Fibroblast of skin of left quadriceps (primary cell): ENCODE measurements at regions not wholly inside any gene's neighbourhood (a gene's known extent, or its start where the extent isn't known, plus 50 kb on each side); places are given as distances from the start of the nearest gene placed in this dataset.
A peak's percentile ranks its signal among the peaks of the same experiment; 100 is the strongest.
"Not testable (repeated sequence)": the region's sequence is repeated elsewhere in the genome, so short reads cannot be mapped to it uniquely, and the experiment has no call there.

Experiments used
- DNase-seq, 2 experiments: peaks; one replicate each; pipeline ENCODE4 v3.0.0-alpha.2; 2013; ENCODE audit warnings: low read depth in 2 of 2

DNA sequence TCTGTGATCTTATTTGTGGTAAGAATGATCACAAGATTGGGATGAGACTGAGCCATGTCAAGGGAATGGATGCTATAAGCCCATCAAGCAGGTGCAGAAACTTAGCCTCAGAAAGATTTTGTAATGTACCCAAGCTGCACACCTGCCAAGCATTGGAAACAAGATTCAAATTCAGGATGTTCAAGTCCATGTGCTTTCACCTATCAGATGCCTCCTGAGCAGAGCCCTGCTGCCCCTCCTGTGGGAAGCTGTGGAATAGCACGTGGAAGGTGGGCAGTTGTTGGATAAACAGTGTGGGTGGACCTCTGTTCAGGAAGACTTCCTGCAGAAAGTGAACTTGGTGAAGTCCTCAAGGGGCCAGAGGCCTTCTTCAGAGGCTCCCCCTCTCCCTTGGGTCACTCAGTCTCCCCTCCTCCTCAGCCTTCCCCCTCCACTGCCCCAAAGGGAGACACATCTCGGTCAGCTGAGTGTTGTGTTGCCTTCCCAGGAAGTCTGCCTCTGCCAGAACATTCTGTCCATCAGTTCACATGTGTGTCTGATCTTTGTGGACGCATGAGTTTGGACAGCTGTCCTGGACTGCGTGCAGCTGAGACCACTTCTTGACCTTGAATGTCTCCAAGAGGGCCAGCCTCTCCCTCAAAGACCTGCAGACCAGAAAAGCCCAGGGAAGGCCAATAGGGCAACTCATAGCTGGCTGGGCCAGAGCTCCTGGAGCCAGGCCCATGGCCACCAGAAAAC is 186.1 kb downstream of the INHBB start:
- no peak for DNase-seq

DNA sequence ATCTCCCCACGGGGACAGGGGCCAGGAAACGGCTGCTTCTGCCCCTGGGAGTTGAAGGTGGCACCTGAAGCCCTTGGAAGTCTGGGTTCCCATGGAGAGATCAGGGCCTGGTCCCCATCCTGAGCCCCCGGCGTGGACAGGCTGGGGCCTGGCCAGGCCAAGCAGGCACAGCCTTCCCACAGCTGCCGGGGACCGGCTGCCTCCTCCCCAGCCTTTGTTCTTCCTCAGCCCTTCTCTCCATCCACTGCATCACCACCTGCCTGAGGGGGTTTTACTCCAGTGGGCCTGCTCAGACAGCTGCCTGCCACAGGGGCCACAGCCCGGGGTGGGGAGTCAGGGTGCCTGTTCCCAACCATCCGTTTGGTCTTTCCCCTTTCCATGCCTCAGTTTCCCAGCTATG is 187.7 kb downstream of the INHBB start:
- DNase-seq = no peak

DNA sequence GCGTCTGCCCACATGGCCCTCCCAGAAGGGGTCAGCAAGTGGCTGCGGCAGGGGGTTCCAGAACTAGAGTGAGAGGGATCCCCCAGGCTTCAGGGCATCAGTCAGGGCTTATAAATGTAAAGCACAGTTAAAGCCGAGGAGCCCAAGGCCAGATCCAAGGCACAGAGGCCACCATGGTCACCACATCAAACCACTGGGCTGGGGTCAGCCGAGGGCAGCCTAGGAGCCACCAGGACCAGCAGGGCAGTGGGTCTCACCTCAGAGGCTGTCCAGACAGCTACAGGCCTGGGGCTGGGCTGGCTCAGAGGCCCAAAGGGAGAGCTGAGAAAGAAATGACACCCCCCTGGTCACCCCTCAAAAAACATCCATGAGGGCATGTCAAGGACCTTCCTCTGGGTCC is 188.5 kb downstream of the INHBB start:
- DNase-seq = no peak

DNA sequence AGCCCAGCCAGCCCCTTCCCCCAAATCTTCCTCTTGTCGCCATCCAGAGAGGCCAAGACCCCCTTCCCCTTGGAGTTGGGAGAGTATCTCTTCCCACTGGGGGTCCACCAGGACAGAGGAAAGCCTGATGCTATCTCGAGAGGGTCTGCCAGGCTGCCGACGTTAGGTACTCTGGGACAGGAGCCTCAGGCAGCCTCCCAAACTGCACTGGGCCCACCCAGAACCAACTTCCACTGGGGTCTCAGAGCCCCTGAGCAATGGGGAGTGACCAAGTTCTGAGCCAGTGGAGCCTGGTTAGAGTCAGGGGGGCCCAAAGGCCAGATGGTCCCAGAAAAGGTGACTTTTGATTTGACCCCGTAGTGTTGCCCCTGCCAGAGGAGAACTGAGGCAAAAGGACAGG is 189.1 kb downstream of the INHBB start:
- no peak for DNase-seq

DNA sequence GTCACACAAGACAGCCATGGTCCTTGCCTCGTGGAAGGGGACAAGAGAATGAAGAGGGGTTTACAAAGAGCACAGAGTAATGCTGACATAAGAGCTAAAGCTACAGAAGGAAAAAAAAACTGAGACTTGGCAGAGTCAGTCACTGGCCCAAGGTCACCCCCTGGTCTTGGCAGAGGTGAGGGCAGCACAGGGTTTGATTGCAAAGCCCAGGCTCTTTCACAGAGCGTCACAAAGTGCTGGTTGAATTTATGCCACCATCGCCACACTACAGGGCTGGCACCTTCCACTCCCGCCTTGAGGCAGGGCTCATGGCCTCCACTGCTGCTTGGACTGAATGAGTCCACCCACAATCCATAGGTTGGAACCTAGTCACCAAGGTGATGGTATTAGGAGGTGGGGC is 190.2 kb downstream of the INHBB start:
- DNase-seq = no peak

DNA sequence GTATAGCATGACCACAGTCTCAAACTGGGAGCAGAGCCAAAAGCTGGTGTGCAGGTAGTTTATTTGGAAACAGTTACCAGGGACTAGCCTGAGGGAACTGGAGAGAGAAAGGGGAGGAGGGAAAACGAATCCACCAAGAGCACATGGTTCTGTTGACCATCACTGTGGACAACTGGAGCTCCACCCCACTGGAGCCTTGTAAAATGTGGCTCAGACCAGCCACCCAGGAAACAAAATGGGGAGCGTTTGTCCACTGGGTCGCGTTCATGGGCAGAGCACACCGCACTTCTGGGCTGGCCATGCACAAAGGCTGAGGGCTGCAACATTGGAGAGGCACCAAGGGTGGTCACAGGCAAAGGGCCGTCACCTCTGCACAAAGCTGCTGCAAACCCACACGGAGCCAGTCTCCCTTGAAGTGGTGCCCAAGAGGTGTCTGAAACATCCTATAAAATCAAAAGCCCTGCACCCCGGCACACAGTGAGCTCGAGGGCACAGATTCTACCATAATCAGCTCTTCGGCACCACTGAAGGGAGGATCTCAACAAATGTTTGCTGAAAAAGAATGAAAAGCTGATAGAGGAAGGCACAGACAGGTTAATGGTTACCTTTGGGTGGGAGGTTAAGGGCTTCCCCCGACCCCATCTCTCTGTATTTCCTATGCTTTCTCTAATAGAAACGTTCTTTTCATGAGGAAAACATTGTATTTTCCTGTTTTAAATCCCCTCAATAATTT is 192.9 kb downstream of the INHBB start:
- no peak for DNase-seq

DNA sequence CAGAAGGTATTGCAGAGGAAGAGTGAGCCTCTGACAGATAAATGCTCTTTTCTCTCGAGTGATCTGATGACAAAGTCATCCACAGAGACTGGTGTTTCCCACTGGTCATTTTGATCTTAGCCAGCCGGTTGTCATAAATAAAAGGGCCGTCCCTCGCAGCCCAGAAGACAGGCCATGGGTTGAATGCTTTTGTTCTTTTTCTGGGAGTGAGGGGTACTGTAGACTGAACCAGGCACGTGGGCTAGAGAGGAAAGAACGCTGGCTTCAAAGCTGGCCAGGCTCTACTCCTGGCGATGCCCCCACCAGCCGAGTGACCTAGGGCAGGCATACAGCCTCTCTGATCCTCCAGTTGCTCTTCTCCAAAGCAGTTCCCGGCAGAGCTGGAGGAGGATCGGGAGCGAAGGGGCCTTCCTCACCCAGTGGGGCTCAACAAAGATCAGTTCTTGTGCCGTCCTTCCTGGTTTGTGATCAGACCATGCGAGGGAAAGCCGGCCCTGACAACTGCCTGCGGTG is 193.5 kb downstream of the INHBB start:
- DNase-seq = no peak

DNA sequence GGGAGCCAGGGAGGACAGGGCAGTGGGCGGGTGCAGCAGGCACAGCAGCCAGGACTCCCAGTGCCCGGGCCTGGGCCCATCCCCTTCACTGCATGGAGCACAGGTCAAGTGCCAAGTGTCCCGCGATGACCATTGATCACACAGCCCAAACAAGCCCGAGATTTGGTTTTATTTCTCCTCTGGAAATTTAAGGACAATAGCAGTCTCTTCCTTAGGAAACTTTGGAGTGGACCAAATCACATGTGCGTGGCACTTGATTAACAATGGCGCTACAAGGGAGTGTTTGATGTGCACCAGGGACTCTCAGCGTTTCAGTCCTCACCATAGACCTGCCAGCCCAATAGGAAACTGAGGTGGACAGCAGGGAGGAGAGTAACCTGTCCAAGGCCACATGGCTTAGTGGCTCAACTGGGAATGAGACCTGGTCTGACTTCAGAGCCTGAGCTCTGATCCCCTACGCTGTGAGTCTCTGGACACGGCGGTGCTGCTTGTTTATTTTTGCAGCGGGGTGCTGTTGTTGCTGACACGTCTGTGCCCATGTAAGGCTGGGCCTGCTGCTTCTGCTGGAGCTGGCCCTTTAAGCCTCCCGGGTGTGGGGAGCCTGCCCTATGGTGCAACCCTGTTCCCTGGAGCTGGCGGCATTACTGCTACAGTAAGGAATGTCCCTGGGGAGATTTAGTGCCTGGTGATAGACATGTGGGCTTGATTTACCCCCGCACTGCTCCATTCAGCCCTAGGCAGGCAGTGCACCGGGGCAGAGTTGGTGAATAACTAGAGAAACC is 194.2 kb downstream of the INHBB start:
- DNase-seq = peak; percentile 89 to 90

DNA sequence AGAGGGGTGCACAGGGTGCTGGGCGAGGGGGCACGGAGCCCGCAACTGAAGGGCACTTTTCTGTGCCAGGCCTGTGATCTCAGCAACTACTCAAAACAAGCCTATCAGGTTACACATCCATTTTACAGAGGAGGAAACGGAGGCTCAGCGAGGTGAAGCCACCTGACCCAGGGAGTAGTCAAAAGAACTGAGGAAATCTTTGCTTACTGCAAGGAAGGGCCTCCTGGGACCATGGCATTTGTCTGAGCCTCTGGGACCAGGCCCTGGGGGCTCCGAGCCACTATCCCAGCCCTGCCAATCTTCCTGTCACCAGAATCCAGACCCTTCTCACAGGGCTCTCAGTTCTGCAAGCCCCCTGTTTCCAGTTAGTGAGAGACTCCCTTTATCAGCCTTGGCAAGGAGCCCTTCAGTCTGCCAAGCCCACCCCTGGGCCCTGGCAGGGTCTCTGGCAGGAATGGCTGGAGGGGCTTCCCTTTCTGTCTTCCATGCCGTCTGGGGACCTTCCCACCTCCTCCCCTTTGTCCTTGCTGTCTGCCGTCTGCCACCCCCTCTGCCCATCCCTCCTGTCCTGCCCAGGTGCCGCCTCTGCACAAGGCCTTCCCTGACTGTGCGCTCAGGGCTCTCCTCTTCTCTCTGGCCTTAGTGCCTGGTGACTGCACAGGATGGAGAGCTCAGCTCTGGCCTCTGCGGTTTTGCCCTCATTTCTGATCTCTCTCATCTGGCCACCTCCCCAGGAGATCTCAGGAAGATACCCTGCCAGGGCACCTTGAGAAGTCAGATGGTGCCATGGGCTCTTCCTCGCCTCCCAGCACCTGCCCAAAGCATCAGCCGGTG is 194.7 kb upstream of the GLI2 start:
- DNase-seq = no peak

DNA sequence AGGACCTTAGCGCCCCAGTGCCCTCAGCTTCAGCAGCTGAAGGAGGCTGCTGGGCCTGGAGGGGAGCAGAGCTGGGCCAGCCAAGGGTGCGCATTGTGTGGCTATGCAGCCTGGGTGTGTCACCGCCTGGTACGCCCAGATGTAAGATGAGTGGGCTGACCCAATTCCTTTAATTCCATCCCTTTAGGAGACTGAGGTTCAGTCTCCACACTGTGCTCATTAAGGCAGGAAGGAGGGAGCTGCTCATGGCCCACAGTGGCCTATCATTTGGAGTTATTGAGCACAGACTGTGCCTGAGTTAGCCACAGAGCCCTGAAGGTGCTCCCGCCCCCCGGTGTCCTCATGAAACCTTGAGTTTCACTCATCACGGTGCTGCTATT is 194.1 kb upstream of the GLI2 start:
- DNase-seq = no peak

DNA sequence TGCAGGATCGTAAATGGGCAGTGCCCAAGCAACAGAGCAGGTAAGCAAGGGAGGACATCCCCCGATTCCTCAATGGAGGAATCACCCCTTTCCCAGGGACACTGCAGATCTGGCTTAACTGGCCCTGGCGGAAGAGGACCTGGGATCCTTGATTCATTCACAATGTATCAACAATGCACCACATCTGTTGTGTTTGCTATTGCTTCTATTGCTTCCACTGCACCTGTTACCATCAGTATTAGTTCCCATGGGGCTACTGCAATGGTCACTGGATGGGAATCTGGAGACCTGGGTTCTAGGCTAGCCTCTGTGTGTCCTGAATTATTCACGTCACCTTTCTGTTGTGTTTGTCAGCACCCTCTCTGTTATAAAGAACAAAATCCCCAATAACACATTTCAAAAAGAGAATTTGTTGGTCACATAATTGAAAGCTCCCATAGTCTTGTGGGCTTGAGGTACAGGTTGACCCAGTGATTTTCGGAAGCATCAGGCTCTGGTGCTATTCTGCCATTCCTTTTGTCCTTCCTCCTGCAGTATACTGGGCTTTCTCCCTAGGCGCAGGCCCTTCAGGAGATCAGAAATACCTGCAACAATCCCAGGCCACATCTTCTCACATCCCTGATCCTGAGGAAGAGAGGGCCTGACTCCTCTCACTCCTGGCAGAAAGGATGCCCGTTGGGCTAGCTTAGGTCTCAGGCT is 193.5 kb upstream of the GLI2 start:
- no peak for DNase-seq

DNA sequence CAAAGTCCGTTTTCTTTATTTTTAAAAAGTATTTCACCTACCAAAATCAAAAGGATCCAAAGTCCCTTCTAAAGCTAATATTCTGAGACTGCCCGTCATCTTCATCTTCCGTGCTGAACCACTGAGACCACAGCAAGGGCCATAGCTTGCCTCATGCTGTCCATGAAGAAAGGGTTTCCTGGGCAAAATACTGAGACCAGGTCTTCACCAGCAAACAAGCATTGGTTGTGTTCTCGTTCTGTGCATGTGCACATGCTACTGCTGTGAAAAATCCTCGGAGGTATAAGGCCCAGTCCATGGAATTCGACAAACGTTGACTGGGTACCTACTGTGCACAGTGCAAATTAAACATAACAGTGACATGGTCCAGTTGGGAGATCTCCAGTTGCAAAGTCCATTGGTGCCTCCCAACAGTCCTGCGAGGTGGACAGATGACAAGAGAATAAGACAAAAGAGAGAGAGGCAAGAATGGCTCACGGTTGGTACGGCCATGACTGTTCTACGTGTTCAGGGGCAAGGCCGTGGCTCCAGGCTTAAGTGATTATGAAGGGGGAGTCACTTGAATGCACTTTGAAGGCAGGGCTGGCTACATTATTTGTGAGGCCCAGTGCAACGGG is 192.6 kb upstream of the GLI2 start:
- no peak for DNase-seq

DNA sequence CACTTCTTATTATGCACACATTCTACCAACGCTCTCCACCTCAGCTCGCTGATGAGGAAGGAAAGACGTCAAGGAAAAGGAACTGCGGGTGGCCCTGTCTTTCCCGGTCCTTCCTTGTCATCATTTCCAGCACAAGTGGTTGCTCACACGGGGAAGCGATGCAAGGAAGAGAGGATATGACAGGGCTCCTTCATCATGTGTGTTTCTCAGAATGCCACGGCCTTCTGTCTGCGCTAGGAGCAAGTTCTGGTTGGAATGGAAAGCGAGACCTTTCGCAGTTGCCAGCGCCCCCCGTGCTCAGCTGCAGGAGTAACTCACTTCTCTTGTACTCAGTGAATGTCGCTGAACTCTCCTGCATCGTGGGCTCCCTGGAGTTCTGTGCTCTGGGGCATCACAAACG is 191.8 kb upstream of the GLI2 start:
- no peak for DNase-seq

DNA sequence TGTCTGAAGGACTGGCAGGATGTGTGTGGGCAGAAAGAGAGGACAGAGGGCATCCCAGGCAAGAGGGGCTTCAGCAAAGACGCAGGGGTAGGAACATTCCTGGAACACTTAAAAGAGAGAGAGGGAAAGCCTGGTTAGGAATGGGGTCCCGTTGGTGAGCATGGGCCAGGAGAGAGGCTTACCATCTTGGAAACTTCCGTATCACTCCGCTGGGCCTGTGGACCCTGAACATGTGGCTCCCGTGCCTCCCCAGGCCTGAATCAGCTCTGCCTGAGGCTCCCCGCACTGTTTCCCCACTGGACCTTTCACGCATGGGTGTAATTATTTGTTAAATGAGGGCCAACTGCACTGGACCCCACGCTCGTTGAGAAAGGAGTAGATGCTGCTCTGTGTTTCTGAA is 191.1 kb upstream of the GLI2 start:
- no peak for DNase-seq

DNA sequence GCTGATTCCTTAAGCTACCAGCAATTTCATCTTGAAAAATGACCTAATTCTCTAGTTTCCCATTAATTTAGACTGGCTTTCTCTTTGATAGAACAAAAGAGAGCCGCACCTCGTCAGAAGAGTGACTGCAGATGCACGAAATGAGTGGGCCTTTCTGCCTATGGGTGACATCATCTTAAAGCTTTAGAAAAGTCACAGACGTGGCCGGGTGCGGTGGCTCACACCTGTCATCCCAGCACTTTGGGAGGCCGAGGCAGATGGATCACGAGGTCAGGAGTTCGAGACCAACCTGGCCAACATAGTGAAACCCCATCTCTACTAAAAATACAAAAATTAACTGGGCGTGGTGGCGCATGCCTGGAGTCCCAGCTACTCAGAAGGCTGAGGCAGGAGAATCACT is 190.7 kb upstream of the GLI2 start:
- not testable (repeated sequence) for DNase-seq

DNA sequence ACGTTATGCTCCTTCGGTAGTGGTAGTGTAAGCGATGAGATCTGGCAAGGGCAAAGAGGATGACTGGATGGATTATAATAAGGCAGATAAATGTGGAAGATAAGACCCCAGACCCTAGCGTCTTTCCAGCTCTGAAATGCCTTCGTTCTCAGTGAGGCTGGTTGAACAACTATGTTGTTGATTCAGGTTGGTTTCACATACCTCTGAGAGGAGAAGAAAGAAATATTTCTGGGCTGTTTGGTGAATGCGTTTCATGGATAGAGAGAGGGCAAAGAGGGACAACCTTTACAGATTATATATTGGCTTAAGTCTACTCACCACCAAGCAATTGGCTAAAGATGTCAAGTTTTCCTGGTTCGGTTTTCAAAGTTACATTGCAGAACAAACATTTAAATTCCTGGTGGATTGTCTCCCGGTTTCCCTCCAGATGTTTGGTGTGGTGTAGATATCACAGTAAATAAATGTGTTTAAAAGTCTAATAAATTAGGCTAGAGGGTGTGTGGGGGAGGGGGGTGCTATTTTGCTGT is 190.1 kb upstream of the GLI2 start:
- peak in 1 of 2 experiments; percentile 26 for DNase-seq

DNA sequence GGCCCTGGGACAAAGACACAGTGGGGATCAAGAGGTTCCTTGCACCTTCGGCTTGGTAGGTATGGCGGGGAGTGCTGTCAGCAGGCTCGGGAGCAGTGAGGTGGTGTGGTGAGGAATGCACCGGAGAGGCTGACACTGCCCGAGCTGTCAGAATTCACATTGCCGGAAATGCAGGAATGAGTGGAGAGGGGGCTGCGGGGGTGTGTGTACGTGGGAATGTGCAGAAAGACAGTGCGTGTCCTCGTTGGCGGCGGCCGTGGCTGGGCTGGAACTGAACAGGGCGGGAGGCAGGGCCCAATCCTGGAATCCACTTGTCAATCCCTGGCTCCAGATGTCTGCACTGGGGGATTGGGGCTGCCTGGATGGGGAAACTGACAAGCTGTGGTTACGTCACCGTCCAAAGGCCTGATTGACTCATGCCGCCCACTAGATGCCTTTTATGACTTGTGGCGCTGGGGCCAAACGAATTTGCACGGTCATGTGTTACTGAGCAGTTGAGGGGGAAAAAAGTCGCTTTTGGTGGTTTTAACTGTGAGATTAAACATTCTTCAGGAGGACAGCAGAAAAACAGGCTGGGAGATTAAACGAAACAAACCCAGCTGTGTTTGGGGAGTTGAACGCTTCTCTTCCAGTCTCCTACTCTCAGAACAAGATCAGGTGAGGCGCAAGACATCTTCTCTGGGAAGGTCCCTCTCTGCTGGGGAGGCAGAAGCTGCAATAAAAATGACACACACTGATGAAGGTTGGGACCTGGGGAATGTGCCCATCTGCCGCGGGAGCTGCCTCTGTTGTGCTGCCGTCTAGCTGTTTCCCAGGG is 189.4 kb upstream of the GLI2 start:
- DNase-seq = peak; percentile 94 to 95

DNA sequence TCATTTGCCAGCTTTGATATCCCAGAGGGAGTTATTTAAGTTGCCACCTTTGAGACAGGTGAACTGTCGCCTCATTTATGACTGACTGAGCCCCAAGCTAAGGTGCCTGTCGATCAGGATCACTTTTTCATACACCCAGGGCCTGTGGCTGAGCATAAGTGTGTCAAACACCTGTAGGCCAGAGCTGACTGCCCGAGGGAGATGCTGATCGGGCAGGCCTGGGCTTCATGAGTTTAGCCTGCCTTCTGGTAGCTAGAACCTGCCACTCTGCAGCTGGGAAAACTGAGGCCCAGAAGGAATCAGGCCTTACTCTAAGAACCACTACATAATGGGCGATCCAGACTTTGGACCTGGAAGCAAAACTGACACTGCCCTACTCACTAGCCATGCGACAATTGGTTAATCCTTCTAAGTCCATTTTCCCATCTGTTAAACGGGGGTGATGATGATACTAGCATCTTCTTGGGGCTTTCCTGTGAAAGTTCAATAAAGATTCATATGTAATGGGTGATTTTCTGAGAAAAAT is 188.7 kb upstream of the GLI2 start:
- DNase-seq = no peak

DNA sequence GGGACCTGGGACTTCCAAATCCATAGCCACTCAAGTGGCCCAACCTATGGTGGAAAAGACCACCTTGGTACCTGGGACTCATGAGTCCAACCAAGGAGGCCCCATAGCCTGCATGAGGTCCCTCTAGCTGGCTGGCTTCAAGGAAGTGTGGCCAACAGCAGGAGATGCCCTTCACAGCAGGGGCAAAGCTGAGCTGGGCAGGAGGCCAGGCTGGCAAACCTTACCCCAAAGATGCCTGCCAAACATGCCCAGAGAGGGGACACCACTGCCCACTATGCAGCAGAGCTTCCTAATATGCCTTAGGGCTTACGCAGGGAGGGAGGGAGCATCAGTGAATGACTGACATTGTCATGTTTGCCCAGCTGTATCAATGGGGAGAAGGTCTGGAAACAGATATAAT is 188.0 kb upstream of the GLI2 start:
- DNase-seq = no peak
